ENCODE measurements at regions not wholly inside any gene's neighbourhood (a gene's known extent, or its start where the extent isn't known, plus 50 kb on each side); places are given as distances from the start of the nearest gene placed in this dataset.
A peak's percentile ranks its signal among the peaks of the same experiment; 100 is the strongest.

- TF ChIP-seq BACH2 (CRISPR knock-in tag; IDR thresholded peaks at IDR 0.05; ENCODE audit: borderline replicate concordance), result no peak
- TF ChIP-seq ZNF70 (CRISPR knock-in tag; IDR thresholded peaks at IDR 0.05), result no peak
- no peak for TF ChIP-seq ZNF8 (CRISPR knock-in tag; IDR thresholded peaks at IDR 0.05)
- TF ChIP-seq ZNF565 (CRISPR knock-in tag; conservative IDR thresholded peaks at IDR 0.05; ENCODE audit: low read depth), result no peak
- no peak for TF ChIP-seq TCF4 (CRISPR knock-in tag; IDR thresholded peaks at IDR 0.05; ENCODE audit: borderline replicate concordance)
- no peak for TF ChIP-seq ZFP3 (CRISPR knock-in tag; IDR thresholded peaks at IDR 0.05)
- no peak for TF ChIP-seq POU6F1 (CRISPR knock-in tag; IDR thresholded peaks at IDR 0.05; ENCODE audit: borderline replicate concordance, low read depth)
- ATAC-seq, result no peak
These were observed 162.1 kb upstream of the ZNF516 start for GRCh38 chr18:76656925-76657827.

- ATAC-seq, result no peak
These were observed 159.5 kb upstream of the ZNF516 start for GRCh38 chr18:76654577-76654976.

GRCh38 chr18:76647322-76647721 lies 152.3 kb upstream of the ZNF516 start:
- no peak for ATAC-seq
- TF ChIP-seq ZC3H10 (CRISPR knock-in tag; IDR thresholded peaks at IDR 0.05) (no peak), ISL1 (CRISPR knock-in tag; IDR thresholded peaks at IDR 0.05) (no peak), ZNF70 (CRISPR knock-in tag; IDR thresholded peaks at IDR 0.05) (no peak), ZFP3 (CRISPR knock-in tag; IDR thresholded peaks at IDR 0.05) (no peak), ZNF565 (CRISPR knock-in tag; conservative IDR thresholded peaks at IDR 0.05; ENCODE audit: low read depth) (no peak), BACH2 (CRISPR knock-in tag; IDR thresholded peaks at IDR 0.05; ENCODE audit: borderline replicate concordance) (no peak), ESRRG (CRISPR knock-in tag; IDR thresholded peaks at IDR 0.05) (no peak), RARB (CRISPR knock-in tag; IDR thresholded peaks at IDR 0.05) (no peak), CREB5 (CRISPR knock-in tag; IDR thresholded peaks at IDR 0.05; ENCODE audit: low read depth) (no peak), TSHZ2 (CRISPR knock-in tag; IDR thresholded peaks at IDR 0.05) (no peak), TOX (CRISPR knock-in tag; IDR thresholded peaks at IDR 0.05; ENCODE audit: borderline replicate concordance) (no peak), PPARA (CRISPR knock-in tag; IDR thresholded peaks at IDR 0.05; ENCODE audit: borderline replicate concordance) (no peak), TCF4 (CRISPR knock-in tag; IDR thresholded peaks at IDR 0.05; ENCODE audit: borderline replicate concordance) (no peak), PATZ1 (CRISPR knock-in tag; IDR thresholded peaks at IDR 0.05; ENCODE audit: borderline replicate concordance) (no peak), CSRNP3 (CRISPR knock-in tag; IDR thresholded peaks at IDR 0.05) (no peak), ZFP30 (CRISPR knock-in tag; IDR thresholded peaks at IDR 0.05) (no peak), POU6F1 (CRISPR knock-in tag; IDR thresholded peaks at IDR 0.05; ENCODE audit: borderline replicate concordance, low read depth) (no peak)

More at GRCh38 chr18:76654577-76654976, 159.5 kb upstream of the ZNF516 start:
- no peak for TF ChIP-seq ESRRG (CRISPR knock-in tag; IDR thresholded peaks at IDR 0.05)
- TF ChIP-seq TCF4 (CRISPR knock-in tag; IDR thresholded peaks at IDR 0.05; ENCODE audit: borderline replicate concordance), result peak; percentile 45; the same call in 1 of the 2 replicates
- TF ChIP-seq PPARA (CRISPR knock-in tag; IDR thresholded peaks at IDR 0.05; ENCODE audit: borderline replicate concordance), result no peak

Measured in SK-N-SH treated with all-trans-retinoic acid at 6 μM for 48 hours (cell line).